Nucleus accumbens (tissue), 56 donors: ENCODE measurements at regions not wholly inside any gene's neighbourhood (a gene's known extent, or its start where the extent isn't known, plus 50 kb on each side); places are given as distances from the start of the nearest gene placed in this dataset.

Experiments
- DNase-seq, 56 donors: peaks; one replicate each; lab custom pipeline; 2025; lab: John Stamatoyannopoulos, UW

DNA sequence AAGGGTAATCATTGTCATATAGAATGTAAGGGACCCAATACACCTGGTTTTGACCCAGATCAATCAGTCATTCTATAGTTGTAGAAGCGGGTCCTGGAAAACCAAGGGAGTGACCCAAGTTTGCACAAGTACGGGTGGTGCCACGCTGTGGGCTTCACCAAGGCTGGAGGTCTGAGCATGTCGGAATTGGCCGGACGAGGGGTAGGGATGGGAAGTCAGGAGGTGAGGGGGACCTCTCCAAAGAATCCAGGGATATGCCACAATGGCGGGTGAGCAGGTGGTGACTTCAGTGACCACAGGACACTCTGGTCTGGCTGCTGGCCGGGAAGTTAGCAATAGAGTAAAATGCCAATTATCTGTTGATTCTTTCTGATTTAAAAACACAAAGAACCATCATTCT, 186.6 kb upstream of the FOXQ1 start:
- no peak for DNase-seq

DNA sequence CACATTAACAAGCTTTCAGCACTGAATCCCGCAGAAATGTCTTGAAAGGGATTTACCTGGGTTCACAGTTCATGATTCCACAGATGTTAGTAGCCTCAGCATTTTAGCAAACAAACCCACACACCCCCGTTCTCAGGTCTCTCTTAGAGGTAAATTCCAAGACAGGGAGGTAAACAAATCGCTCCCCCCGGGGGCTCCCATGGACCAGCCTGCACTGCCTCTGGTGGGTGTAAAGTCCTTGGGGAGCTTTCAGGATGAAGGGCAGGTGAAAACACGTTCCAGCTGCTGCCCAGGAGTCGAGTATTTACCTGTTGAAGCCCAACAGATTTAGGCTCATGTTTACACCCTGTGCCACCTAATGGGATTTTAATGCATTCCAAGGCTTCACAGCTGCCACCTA, 187.0 kb upstream of the FOXQ1 start:
- DNase-seq: no peak

DNA sequence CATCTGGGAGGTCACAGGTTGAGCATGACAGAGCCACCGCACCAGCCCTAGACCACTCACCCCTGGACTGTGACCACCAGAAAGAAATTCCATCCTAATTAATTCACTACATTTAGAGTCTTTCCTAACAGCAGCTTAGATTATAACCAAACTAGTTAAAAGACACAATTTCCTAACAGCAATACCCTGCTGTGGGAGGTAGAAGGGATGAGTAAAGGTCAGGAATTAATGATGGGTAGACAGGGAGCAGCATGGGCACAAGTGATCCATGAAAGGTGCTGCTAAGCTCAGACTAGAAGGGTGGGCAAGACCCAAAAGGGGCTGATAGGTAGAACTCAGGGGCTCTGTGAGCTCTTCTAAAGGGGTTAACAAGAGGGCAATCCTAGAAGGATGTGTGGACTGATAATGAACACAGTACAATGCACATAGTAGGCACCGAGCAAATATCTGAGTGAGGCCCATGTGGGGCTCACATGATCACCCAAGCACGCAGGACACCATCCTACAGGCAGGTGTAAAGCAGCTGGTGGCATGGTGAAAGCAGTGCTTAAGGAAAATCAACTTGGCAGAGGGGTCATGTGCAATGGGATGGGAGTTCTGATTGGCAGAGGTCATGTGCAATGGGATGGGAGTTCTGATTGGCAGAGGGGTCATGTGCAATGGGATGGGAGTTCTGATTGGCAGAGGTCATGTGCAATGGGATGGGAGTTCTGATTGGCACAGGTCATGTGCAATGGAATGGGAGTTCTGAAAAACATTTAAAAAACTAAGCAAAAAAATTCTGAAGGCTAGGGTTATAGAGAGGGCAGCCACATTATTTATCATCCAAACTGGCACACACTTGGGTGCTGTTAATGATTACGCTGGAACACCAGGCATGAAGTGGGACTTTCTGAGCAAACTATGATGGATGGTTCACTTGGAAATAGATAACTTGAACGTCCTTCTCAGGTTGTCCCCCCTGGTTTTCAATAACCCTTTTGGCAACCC, 188.2 kb upstream of the FOXQ1 start:
- DNase-seq: no peak

DNA sequence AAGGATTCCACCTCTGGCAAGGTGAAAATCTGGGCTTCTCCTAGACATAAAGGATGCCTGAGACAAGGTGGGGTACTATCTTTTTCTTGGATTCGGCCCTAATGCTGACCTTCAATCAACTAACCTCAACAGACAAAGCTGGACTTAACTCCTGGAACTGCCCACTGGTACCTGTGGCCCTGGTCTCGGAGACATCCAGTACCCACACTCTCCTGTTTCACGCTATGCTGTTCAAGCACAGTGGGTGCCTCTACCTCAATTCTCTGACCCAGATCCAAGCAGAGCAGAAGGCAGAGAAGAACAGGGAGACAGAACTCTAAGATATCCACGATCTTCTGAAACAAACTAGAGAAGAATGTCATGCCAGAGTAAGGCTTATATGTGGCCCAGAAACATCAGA, 189.8 kb upstream of the FOXQ1 start:
- DNase-seq: no peak

DNA sequence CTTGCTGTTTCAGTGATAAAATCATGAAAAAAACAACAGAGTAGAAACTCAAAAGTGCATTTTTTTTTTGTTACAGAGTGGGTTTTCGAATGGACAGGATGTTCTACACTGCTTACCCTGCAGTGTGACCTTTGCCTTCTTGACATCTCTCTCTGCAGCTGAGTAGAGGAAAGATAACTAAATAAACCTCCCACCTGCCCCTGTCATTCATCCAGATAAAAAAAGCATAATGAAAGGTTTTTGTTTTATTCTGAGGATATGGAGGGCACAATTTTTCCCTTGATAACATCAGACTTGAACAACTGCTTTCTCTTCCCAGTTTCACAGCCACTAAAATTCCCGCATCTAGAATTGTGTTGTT, 193.6 kb upstream of the FOXQ1 start:
- no peak for DNase-seq

DNA sequence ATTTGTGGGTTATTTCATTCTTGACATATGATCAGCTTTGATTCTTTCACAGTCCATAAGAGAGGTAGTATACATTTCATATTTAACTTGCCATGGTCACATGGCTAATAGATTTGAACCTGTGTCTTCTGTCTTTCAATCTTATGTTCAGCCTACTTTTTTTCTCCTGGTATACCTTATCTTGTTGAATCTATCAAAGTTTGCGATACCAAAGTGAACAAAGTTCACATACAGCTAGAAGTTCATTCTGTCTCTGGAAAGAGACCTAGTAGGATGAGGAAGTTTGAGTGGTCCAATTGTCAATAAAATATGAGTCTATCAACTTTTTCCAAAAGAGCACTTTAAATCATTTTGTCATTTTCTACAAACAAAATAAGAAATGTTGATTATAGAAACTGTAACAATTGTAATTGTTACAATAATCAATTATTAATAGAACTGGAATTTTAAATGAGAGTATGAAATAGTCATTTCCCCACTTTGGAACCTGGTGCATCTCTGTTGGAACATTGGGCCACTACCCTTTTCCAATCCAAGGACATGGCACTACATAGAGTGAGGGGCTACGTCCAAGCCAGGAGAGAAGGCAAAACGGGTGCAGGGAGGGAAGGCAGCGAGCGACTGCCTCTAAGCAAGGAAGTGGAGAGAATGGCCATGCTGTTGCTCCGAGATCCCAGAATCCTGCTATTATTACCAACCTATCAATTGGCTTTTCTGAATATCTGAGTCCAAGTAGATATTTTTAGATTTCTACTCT, 194.2 kb upstream of the FOXQ1 start:
- DNase-seq: no peak

DNA sequence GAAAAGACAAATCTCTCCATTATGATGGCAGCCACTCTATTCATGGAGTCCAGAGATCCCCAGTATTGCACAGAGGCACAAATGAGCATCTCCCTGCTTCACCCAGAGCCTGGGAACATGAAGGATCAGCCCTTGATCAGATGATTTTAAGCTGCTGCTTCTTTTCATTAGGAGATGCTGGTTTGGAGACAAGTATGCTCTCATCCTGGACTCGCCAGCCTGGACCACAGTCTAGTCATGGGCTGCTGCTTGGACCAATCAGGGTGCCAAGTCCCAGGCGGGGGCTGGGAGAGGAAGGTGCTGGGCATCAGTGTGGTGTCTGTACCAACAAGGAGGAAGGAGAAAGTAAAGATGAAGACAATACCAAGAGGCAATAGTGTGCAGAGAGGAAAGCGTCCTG, 195.7 kb upstream of the FOXQ1 start:
- no peak for DNase-seq

DNA sequence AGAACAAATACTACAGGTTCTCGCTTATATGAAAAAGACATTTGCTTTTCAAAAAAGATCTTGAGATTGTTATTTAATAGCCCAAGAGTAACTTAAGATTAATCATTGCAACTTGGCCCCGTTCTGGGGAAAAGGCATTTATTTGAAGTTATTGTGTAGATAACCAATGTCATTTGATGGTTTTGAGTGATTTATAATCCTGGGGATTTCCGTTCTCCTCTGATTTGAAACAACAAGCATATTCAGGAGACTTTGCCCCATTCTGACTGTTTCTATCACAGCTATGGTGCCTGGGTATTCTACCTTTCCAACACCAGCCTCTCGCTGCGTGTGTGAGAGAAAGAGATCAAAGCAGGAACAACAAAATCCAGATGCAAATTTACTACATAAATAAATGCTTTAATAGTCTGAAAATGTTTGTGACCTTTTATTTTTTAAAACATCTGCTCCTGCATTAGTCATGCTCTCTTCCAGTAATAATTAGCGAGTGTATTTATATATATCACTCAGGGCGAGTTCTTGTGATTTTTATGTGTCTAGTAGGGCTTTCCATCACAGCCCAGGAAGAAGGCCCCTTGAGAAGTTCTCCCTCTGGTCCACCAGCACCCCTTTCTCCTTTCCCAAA, 197.9 kb upstream of the FOXQ1 start:
- DNase-seq: no peak

DNA sequence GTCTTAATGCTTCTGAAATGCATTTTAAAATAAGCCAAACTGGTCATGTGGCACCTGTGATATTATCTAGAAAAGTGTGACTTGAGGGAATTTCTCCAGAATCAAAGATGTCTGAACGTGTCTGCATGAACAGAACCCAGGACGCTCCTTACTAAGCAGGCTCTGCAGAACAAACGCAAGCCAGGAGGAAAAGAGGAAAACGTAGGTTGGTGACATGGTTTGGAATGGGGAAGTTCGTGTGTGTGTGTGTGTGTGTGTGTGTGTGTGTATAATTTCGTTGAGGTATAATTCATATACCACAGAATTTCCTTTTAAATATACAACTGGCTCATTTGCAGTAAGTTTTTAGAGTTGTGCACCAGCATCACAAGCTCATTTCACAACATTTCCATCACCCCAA, 200.5 kb upstream of the FOXQ1 start:
- no peak for DNase-seq

DNA sequence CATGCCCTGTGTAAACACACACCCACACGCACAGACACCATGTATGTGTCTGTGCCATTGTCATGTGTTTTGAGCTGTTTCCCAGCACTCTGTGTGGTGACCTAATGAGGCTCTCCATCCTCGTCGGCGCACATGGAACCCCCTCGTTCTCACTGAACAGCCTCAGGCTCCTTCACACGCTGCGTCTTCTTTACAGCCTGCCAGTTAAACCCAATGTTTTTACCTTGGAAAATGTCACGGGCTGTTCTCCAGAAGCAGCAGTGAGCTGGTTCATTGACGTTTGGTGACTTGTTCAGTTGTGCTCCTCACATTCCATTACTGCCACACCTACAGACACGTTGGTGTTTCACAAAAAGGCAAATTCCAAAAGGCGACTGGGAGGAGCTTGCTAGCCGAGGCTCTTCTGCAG, 201.0 kb upstream of the FOXQ1 start:
- DNase-seq: peak in 1 of 56 donors; percentile 1

DNA sequence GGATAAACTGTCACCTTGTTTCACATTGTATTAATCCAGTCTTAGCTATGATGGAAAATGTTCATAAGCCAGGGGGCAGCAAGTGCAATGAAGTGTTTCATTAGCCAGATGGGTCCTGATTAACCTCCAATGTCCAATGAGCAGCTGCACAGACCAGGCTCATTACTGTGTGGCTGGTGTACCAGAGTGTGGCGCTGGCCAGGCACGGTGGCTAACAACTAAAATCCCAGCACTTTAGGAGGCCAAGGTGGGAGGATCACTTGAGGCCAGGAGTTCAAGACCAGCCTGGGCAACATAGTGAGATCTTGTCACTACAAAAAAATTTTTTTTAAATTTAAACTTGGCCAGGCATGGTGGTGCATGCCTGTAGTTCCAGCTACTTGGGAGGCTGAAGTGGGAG, 201.7 kb upstream of the FOXQ1 start:
- peak in 1 of 56 donors; percentile 2 for DNase-seq

DNA sequence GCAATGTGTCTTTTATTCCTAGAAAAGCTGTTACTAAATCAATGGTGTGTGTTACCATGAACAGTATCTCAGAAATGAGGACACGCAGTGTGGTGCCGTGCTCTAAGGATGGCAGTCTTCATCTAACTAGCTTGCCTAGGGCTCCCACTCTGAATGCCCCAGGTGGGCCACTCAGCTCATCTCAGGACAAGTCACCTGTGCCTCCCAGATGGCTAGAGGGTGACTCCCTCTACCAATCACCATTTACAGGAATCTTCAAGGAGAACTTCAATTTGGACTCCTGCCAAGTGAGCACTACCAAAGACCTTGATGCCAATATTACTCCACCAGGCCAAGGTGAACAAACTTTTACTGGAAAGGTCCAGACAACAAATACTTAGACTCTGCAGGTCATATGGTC, 202.8 kb upstream of the FOXQ1 start:
- DNase-seq: no peak

DNA sequence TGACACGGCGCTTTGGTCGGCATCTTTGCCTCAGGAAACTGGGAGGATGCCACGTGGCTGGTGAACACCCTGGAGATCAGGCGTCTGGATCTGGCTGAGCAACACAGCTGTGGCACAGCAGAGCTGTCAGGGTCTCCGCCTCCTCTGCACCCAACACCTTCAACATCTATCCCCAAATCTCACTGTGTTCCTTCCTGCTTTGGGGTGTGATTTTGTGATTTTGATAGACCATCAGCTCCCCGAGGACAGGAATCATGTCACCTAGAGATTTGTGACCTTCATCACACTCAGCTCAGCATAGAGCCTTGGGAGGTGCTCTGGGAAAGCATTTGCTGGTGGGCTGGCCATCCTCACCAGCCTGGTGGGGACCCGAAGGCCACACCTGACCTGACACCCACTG, 203.7 kb upstream of the FOXQ1 start:
- DNase-seq: no peak

DNA sequence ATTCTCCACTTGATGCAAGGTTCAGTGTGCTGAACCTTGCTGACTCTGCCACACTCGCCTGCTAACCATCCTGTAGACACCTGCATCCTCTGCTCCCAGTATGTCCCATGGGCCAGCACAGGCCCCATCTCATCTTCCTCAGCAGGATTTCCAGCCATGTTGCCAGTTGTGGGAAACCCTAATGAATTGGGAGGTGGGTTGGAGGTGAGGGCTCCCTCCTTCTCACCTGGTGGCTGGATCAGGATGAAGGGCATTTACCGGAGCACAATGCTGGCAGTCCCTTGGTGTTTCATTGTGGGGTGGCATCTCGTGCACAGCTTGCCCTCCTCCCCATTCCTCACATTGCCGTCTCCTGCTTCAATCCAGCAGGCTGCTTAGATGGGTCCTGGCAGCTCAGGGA, 204.3 kb upstream of the FOXQ1 start:
- DNase-seq: no peak

DNA sequence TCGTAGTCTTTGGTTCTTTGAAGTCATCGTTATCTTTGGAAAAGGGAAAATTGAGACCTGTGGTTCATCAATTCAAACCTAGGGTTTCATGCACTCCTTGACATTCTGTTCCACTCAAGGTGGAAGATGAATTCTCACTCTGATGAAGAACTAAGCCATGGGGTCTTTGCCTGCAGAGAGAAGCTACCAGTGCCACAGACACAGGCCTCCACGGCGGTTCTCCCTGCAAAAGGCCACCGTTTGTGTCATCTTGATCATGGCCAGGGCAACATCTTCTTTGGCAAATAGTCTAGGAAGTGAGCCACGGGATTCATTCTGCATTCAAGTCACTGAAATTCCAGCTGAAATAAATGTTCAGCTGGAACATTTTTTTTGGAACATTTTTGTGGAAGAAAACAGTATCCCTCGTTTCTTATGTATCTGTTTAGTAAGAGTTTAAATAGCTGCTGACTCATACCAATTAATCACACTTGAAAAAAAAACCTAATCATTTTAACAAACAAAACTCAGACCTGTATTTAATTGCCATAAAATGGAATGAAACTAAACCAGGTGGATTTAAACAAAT, 206.0 kb upstream of the FOXQ1 start:
- no peak for DNase-seq

DNA sequence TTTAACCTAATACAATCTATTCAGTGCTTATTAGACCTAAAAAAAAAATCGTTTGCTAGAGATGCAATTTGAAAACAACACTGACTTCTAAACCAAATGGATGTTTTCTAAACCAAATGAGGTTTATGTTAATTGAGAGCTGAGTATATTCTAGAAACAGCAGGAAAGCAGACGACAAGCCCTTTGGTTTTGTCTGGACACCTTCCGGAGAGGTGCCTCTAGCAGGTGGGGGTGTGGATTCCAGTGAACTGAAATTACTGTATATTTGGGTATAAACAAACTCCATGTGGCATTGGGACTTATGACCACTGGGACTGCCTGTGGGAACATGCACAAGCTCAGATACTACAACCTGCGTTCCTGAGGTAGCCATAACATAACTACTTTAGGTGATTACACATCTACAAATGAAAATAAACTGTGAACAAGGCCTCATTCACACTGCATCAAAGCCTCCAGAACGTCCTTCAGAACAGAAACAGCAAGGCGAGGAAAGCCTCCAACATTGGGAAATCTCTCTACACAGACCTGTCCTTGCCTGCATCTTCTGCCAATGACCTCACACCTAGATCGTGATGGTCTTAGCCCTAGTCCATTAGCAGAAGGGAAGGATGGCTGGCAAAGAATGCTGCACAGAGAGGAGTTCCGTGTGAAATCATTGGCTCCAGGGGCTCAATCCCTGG, 206.8 kb upstream of the FOXQ1 start:
- DNase-seq: no peak

DNA sequence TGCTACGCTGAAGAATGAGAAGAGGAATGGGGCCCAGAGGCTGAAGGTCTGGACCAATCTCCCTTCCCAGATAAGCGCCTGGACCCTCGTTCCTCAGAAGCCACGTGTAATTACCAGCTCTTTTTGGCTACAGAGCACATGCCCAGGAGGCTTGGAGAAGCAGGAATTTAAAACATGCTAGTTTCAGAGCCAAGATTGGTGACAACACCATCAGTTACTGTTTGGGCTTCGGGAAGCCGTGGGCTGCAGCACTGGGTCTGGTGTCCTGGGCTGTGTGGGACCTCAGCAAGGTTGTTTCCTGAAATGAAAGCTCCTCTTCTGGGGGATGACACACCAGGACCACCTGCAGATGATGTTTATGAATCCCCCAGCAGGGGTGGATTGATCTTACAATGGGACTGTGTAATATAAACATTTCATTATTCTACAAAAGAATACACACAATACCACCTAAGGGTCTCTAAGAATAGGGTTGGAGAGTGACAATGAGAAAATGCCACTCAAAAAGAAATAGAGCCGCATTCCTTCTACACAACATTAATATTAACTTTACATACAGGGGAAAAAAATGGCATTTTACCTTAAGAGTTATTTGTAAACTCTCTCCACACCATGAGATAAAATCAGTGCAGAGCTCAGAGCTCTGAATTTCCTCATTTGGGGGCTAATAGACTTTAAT, 207.8 kb upstream of the FOXQ1 start:
- DNase-seq: no peak

DNA sequence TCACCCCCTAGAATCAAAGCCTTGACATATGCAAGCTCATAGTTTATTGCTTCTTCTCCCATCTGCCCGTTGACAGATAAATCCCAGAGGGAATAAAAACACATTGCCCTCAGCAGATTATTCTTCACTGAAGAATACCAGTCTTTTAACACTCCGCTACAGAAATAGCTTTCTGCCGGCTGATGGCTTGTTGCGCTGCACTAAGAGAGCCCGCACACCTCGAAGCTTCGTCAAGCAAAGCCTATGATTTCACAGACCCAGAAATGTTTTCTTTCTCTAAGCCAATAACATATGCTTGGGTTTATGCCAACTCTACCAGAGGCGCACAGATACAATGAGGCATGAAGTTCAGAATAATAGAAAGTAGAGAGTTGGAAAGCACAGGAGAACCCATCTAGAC, 208.9 kb upstream of the FOXQ1 start:
- DNase-seq: no peak

DNA sequence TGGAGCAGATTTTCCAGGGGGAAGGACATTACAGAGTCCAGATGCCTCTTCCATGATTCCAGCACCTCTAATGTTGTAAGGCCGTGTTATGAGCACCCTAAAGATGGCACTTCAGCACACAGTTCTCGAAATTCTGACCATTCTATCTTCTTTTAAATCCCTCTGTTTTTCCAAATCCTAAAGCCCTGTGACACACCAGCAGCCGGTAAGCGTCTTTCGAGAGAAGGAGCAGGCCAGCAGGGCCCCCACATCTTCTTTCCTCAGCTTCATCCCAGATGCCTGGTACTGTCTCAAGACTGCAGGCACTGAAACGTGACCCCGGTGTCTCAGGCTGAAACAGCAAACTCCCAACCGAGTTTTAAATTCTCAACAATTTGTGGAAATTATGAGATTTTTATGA, 211.6 kb upstream of the FOXQ1 start:
- DNase-seq: no peak

DNA sequence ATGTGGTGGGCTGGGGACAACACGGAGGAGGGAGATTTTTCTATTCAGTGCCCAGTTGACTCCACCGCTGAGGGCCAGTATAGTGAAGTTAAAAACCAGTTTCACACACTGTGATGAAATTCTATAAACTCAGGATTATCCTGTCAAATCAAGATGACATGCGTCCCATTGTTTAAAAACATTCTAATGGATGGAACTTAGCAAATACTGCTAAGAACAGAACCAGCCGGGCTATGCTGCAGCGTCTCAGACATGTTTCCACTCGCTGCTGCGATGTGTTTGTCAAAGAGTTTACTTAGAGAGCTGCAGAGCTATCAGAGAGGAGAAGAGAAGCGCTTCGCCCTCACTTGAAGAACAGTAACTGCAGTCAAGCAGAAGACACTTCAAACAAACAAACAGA, 212.6 kb upstream of the FOXQ1 start:
- DNase-seq: no peak
